Stimulated activated naive CD8-positive, alpha-beta T cell treated with anti-CD3 and anti-CD28 coated beads, Interleukin-15, amount 100 ng/mL, for 72 hours (primary cell): ENCODE measurements at regions not wholly inside any gene's neighbourhood (a gene's known extent, or its start where the extent isn't known, plus 50 kb on each side); places are given as distances from the start of the nearest gene placed in this dataset.

Source experiments
- ATAC-seq: fragments of 150-1000 bp; cut with Tn5 transposase; 2 replicates; pipeline ENCODE4 v1.10.0; 2021; ENCODE audit warnings: mild to moderate bottlenecking, moderate library complexity
- DNase-seq, 2 donors: peaks; one replicate each; pipeline ENCODE4 v3.0.0; 2021 to 2022
- H3K27ac Mint-ChIP-seq, 2 donors: one replicate each; pipeline ENCODE4 v1.8.0; 2022; ENCODE audit warnings: mild to moderate bottlenecking in 2 of 2, mixed read lengths in 2 of 2, moderate library complexity in 2 of 2
- H3K27me3 Mint-ChIP-seq: one replicate; pipeline ENCODE4 v1.8.0; 2022; ENCODE audit warnings: mixed read lengths
- H3K4me1 Mint-ChIP-seq: one replicate; pipeline ENCODE4 v1.8.0; 2022; ENCODE audit warnings: mild to moderate bottlenecking, mixed read lengths
- H3K4me3 Mint-ChIP-seq, 2 donors: one replicate each; pipeline ENCODE4 v1.8.0; 2022; ENCODE audit warnings: mild to moderate bottlenecking in 2 of 2, mixed read lengths in 2 of 2, moderate library complexity in 1 of 2
- H3K9me3 Mint-ChIP-seq, 2 donors: one replicate each; pipeline ENCODE4 v1.8.0; 2022; ENCODE audit warnings: mixed read lengths in 2 of 2

DNA sequence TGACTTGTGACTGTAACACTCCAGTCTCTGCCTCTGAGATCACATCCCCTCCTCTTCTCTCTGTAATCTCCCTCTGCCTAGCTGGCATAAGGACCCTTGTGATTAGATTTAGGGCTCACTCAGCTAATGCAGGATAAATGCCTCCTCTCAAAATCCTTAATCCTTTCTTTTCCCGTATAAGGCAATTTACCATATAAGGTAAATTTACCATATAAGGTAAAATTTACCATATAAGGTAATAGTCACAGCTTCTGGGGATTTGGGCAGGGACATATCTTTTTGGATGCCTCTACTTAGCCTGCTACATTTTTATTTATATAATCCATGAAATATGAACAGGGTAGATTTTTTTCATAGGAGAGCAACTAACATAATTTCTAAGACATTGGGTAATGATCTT is 318.0 kb upstream of the PUM3 start:
- Mint-ChIP-seq H3K27me3 (peaks cover 20% of the 10 kb centered on the region), H3K4me3 (no peak overlapping the region), H3K9me3 (no peaks in the 10 kb centered on the region), H3K4me1 (no peaks in the 10 kb centered on the region), H3K27ac (no peak overlapping the region)
- ATAC-seq (no peak), DNase-seq (no peak)

DNA sequence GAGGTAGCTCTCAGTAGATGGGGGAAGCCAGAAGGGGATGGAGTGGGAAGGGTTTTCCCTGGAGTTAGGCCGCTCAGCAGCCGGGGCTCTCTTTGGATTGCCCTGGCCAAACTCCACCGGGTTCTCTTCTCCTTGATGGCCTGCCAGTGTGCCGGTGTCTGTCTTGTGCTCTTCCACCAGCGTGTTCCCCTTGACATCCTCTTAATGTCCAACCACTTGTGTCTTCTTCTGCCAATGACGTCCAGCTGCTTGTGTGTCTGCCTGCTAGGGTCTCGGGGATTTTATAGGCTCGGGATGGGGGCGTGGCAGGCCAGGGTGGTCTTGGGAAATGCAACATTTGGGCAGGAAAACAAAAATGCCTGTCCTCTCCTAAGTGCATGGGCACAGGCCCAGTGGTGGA is 313.1 kb upstream of the PUM3 start:
- Mint-ChIP-seq H3K4me3 (no peak overlapping the region), H3K4me1 (no peaks in the 10 kb centered on the region), H3K27ac (no peak overlapping the region), H3K9me3 (no peaks in the 10 kb centered on the region), H3K27me3 (peaks cover 8% of the 10 kb centered on the region)
- ATAC-seq (no peak), DNase-seq (no peak)

DNA sequence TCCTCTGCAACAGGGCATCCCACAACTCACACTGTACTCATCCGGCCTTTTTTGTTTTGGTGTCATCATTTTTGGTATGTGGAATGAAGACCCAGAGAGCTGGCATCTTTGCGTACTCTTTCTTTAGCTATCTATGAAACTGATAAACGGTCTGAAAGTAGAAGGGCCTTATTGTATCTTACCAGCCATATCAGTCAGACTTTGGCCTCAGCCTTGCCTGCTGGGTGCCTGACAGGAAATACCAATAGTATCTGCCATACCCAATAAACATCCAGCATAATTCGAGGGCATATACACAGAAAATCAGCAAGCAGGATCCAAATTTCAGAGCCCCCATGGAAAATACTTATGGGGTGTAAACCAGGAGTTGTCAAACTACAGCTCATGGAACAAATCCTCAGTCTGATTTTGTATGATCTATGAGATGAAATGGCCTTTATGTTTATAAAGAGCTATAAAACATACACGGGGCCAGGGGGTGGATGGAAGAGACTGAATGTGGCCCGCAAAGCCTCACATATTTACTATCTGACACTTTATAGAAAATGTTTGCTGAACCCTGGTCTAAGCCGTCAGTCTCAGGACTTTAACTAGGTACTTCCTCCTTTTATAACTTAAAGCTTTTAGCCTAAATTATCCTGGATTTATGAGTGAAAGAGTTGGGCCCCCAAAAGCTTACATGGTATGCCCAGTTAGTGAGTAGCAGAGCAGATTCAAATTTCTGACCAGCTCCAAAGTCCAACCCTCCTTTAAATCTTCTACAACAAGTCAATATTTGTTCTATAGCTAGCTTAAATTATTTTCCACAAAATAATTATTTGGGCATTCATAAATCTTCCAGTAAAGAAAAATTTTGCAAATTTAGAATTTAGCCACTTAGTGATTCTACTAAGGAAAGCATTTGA is 308.0 kb upstream of the PUM3 start:
- no peak overlapping the region for H3K4me3 Mint-ChIP-seq
- H3K4me1 Mint-ChIP-seq: no peaks in the 10 kb centered on the region
- no peak for ATAC-seq
- H3K27ac Mint-ChIP-seq: no peak overlapping the region
- no peak for DNase-seq
- no peaks in the 10 kb centered on the region for H3K9me3 Mint-ChIP-seq
- H3K27me3 Mint-ChIP-seq: no peaks in the 10 kb centered on the region

DNA sequence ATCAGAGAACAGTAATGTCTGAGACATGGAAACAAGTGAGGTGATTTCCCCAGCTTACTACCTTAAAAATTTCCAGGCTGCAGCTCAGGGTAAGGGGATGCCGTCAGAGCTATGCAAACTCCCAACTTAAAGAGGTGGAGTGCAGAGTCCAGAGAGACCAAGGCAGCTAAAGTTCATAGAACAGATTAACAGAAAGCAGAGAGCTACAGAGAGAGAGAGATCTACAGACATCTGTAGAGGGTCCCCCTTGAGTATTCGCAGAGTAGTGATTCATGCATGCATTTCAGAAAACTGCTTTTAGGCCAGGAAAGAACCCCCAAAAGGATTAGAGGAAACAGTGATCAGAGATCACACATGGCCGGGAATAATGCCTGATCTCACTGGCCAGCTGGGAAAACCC is 306.2 kb upstream of the PUM3 start:
- Mint-ChIP-seq H3K27ac (no peak overlapping the region), H3K4me1 (no peaks in the 10 kb centered on the region), H3K9me3 (peaks cover 0 to 3% of the 10 kb centered on the region in 2 donors), H3K27me3 (no peaks in the 10 kb centered on the region), H3K4me3 (no peak overlapping the region)
- DNase-seq: no peak
- no peak for ATAC-seq

DNA sequence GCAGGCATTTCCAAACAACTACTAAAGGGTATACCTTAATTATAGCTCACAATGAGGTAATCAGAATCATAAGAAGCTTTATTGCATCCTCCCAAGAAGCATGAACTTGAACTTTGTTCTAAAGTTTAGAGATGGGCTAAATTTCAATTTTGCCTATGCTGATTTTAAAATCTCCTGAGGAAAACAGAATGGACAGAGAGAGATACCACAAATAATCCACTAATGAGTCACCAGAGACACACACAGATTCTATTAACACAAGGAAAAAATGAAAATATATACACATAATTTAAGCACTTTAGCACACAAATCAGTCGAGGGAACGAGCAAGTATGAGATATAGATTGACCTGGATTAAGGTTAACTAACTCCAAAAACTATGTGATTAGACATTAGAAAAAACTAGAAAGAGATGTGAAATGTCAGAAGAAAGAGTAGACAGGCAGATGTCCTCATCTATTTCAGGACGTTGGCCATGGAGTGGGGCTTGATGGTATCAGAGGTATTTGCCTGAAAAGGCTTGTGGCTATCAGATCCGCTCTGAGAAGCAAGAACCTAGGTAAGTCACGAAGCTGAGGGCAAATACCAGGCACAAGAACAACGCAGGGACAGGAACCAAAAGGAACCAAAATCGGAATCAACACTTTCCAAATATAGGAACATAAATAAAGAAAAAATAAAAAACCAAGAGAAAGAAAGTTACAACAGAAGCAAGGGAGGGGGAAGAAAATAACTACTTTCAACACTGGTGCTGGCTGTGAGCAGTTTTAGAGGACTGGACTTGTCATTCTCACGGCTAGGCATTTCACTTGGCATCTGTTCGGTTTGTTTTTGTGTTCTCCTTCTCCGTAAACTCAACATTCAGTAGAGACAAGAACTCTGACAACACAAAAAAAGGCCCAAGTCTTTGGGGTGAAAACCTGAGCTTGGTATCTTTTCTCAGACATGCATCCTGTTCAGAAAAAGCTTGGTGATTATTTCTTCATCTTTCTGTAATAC is 294.6 kb upstream of the PUM3 start:
- DNase-seq: no peak

DNA sequence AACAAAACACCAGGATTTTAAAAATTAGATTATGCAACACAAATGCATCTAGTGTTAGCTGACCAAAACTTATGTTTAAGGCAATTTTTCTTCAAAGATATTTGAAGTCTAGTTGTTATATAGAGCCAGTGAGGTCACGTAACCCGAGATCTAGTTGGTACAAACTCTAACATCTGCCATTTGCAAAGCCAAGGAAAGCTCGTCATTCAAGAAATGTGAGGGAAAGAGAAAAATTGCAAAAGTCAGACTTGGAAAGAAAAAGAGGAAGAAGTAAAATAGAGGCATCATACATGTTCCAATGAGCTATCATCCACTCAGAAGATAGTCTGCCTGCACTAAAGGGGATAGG is 293.4 kb upstream of the PUM3 start:
- Mint-ChIP-seq H3K27ac (no peak overlapping the region), H3K4me3 (no peak overlapping the region), H3K9me3 (peaks cover 0 to 8% of the 10 kb centered on the region in 2 donors), H3K4me1 (no peaks in the 10 kb centered on the region), H3K27me3 (peaks cover 44% of the 10 kb centered on the region)
- ATAC-seq: no peak
- no peak for DNase-seq

More for the DNA sequence above, 294.6 kb upstream of the PUM3 start:
- ATAC-seq: no peak
- H3K4me3 Mint-ChIP-seq: no peak overlapping the region
- no peaks in the 10 kb centered on the region for H3K4me1 Mint-ChIP-seq
- peaks cover 44% of the 10 kb centered on the region for H3K27me3 Mint-ChIP-seq
- H3K27ac Mint-ChIP-seq: no peak overlapping the region
- peaks cover 0 to 12% of the 10 kb centered on the region in 2 donors for H3K9me3 Mint-ChIP-seq

DNA sequence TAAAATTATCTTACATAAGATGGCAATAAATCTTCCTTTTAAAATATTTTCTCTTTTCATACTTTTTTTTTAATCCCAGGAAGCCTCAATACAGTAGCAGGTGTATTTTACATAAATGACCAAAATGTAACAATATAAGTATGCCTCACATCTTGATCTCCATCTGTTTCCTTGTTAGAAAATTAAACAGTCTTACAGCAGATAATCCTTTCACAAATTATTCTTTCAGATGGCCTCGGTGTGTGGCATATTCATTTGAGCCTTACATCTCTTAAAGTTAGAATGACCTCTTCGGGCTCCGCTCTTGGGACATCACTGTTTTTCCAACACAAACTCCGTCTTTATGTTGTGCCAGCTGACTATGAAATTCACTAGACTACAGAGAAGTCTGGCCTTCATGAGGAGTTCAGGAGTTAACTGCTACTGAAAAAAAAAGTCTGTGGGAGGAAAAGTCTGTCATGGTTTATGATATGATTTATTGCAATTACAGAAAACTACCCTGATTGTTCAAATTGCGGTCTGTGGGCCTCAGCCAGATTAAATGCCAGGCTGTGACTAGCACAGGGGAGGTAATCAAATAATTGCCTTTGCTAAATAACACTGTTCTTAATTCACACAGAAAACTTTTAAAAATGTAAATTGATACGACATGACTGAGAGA is 292.9 kb upstream of the PUM3 start:
- Mint-ChIP-seq H3K27ac (no peak overlapping the region), H3K27me3 (peaks cover 44% of the 10 kb centered on the region), H3K9me3 (peaks cover 2 to 8% of the 10 kb centered on the region in 2 donors), H3K4me1 (no peaks in the 10 kb centered on the region), H3K4me3 (no peak overlapping the region)
- no peak for ATAC-seq
- no peak for DNase-seq

DNA sequence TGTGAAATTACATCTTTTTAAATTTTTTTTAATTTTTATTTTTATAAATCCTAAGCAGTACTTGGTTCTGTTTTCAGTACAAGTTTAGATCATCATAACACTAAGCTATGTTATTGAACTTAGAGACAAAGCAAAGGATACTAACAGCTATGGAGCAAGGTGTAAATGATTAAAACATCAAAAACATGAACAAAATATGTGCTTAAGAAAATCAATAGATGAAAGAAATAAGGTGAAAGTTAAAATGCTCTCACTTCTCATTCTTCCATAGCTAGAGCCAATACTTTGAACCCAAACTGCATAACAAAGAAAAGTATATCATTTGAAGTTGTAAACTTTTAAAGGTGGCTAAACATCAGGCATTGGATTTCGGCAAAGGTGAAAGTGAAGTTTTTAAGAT is 292.3 kb upstream of the PUM3 start:
- Mint-ChIP-seq H3K9me3 (peaks cover 8% of the 10 kb centered on the region in 2 donors), H3K4me1 (no peaks in the 10 kb centered on the region), H3K27me3 (peaks cover 44% of the 10 kb centered on the region), H3K4me3 (no peak overlapping the region), H3K27ac (no peak overlapping the region)
- ATAC-seq (no peak), DNase-seq (no peak)

DNA sequence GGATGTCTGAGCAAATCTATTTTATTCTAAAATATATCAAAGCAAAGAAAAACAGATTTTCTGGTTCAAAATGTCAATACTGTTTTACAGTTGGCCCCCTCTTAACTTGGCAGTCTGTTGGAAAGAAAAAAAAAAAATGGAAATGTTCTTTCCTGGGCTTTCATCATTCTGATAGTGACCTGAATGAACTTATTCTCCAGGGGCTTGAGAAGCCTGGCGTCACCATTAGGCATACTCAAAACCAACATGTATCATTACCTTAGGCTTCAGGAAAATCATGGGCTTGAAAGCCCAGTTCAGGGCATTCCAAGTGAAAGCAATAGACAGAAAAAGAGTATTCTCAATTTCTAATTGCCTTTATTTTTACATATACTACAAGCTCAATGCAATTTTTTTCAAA is 283.7 kb upstream of the PUM3 start:
- peaks cover 0 to 10% of the 10 kb centered on the region in 2 donors for H3K9me3 Mint-ChIP-seq
- DNase-seq (no peak), ATAC-seq (no peak)
- no peaks in the 10 kb centered on the region for H3K4me1 Mint-ChIP-seq
- H3K27me3 Mint-ChIP-seq: peaks cover 8% of the 10 kb centered on the region
- H3K4me3 Mint-ChIP-seq: no peak overlapping the region
- no peak overlapping the region for H3K27ac Mint-ChIP-seq

DNA sequence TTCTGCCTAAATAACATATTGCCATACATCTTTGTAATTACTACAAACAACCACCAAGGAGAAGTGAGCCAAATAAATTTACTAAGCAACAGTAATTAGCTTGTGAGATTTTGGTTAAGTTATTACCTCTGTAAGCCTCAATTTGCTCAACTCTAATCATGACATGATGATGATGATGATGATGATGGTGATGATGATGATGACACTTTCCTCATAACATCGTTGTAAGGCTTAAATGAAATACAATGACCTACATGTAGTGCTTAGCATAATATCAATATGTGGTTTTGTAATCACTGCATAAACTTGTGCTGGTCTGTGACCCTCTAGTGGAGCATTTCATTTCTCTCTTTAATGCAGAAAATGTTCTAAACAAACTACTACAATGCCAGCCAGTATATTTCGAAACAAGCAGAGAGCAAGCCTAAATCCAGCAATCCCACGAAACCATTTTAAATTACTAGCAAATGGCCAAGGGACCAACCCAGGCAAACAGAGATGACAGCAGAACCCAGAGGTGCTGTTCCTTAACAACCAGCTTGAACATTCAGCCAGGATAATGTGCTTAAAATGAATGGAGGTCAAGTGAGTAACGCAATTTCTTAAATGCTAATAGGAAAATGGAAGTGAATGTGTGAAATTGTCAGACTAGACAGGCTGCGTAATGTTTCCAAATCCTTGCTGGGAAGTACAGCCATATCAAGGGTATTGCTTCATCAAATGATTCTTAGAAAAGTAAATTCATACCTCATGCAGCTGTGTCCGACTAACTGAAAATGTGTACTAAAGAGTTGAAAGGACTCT is 281.9 kb upstream of the PUM3 start:
- H3K27ac Mint-ChIP-seq: no peak overlapping the region
- ATAC-seq (no peak), DNase-seq (no peak)
- H3K9me3 Mint-ChIP-seq: no peaks in the 10 kb centered on the region
- H3K4me3 Mint-ChIP-seq: no peak overlapping the region
- H3K27me3 Mint-ChIP-seq: peaks cover 8% of the 10 kb centered on the region
- H3K4me1 Mint-ChIP-seq: no peaks in the 10 kb centered on the region

DNA sequence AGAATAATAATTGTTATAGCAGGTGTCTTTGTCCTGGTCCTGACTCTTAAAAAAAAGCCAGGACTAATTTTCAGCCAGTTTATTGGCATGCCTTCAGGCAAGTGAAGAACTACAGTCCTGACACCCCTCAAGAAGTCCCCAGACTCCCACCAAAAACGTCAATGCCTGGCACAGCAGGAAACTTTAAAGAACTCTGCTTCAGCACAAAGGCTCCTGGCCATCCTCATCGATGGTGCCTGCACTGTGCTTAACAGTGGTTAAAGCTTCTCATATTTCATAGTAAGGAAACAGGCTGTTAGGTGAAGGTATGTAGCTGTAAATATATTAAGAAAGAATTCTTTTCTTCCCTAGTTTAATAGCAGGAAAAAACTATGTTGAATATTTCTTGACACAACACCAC is 280.1 kb upstream of the PUM3 start:
- Mint-ChIP-seq H3K4me1 (no peaks in the 10 kb centered on the region), H3K27ac (no peak overlapping the region), H3K9me3 (peaks cover 0 to under 1% of the 10 kb centered on the region in 2 donors), H3K27me3 (peaks cover 8% of the 10 kb centered on the region), H3K4me3 (no peak overlapping the region)
- no peak for DNase-seq
- ATAC-seq: no peak

DNA sequence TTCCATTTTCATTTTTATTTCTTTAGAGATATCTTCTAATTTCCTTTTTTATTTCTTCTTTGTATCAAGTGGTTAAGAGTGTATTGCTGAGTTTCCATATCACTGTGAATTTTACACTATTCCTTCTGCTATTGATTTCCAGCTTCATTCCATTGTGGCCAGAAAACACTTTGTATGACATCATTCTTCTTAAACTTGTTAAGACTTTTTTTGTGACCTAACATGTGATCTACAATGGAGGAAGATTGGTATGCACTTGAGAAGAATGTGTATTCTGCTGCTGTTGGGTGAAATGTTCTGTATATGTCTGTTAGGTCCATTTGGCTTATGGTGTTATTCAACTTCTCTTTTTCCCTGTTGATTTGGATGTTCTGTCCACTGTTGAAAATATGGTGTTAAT is 274.2 kb upstream of the PUM3 start:
- H3K27me3 Mint-ChIP-seq: no peaks in the 10 kb centered on the region
- no peak overlapping the region for H3K4me3 Mint-ChIP-seq
- DNase-seq: no peak
- peaks cover 4 to 15% of the 10 kb centered on the region in 2 donors for H3K9me3 Mint-ChIP-seq
- ATAC-seq: no peak
- H3K4me1 Mint-ChIP-seq: no peaks in the 10 kb centered on the region
- peak overlapping the region in 1 of 2 donors; percentile 63 for H3K27ac Mint-ChIP-seq

DNA sequence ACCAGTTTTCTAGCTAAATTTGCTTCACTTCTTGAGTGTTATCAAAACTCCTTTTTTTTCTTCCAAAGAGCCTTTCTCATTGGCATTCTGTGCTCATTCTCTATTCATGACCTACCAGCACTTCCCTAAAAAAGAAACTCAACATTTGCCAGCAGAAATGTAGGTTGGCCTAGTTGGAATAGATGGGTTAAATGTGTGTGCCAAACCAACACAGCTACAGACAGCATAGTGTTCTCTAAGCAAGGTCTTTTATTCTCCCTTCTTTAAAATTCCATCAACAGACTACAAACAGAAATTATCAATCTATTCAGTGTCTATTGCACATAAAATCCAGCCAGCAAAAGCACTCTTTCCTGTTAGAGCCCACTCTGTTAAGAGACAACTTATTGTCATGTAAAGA is 255.8 kb upstream of the PUM3 start:
- Mint-ChIP-seq H3K4me1 (no peaks in the 10 kb centered on the region), H3K4me3 (no peak overlapping the region), H3K27me3 (no peaks in the 10 kb centered on the region), H3K27ac (no peak overlapping the region), H3K9me3 (no peaks in the 10 kb centered on the region)
- ATAC-seq: no peak
- DNase-seq: no peak

DNA sequence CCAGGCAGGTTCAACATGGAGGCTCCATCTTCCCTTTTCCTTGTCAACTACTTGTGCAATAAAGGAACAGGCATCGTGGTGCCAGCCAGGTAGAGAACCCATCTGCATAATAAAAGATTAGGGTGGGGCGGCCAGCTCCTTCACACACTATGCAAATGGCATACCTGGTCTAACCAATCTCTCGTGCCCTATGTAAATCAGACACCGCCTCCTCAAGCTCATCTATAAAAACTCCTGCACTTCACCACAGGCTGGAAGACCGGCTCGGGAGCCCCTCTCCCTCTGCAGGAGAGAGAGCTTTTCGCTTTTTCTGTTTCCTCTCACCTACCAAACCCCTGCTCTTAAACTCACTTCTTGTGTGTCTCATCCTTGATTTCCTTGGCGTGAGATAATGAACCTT is 244.3 kb upstream of the PUM3 start:
- Mint-ChIP-seq H3K9me3 (no peaks in the 10 kb centered on the region), H3K4me3 (no peak overlapping the region), H3K27me3 (peaks cover 7% of the 10 kb centered on the region), H3K27ac (no peak overlapping the region), H3K4me1 (no peaks in the 10 kb centered on the region)
- no peak for ATAC-seq
- DNase-seq: no peak

DNA sequence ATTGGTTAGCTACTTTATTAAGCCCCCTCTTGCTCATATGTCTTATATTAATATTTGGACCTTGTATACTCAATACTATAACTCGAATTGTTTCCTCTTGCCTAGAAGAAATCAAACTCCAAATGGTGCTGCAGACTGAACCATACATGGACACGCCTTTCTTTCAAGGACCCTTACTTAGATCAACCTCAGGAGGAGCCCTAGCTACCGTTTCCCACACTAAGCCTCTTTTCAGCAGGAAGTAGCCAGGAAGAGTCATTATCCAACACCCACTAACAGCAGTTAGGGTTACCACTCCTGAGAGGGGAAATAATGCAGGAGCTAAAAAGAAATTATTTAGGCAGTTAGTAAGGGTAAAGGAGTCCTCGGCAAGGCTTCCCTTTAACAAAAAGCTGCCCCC is 243.8 kb upstream of the PUM3 start:
- DNase-seq (no peak), ATAC-seq (no peak)
- Mint-ChIP-seq H3K27ac (no peak overlapping the region), H3K27me3 (peaks cover 7% of the 10 kb centered on the region), H3K9me3 (no peaks in the 10 kb centered on the region), H3K4me3 (no peak overlapping the region), H3K4me1 (no peaks in the 10 kb centered on the region)
